Central memory CD8-positive, alpha-beta T cell (primary cell): ENCODE measurements at regions not wholly inside any gene's neighbourhood (a gene's known extent, or its start where the extent isn't known, plus 50 kb on each side); places are given as distances from the start of the nearest gene placed in this dataset.

Experiments used
- ATAC-seq: fragments of 150-1000 bp; cut with Tn5 transposase; replicated peaks from 2 replicates; pipeline ENCODE4 v1.10.0; 2022; ENCODE audit warnings: mild to moderate bottlenecking, moderate FRiP score, moderate number of reproducible peaks; ENCODE audit not compliant: poor library complexity, severe bottlenecking; ENCODE audit errors: extremely low read depth
- DNase-seq, 2 donors: peaks; one replicate each; pipeline ENCODE4 v3.0.0; 2021; ENCODE audit warnings: low spot score in 2 of 2
- H3K27ac Mint-ChIP-seq: one replicate; pipeline ENCODE4 v1.8.0; 2022; ENCODE audit warnings: low read depth, mild to moderate bottlenecking, moderate library complexity, mixed read lengths
- H3K27me3 Mint-ChIP-seq: one replicate; pipeline ENCODE4 v1.8.0; 2022; ENCODE audit warnings: mixed read lengths
- H3K36me3 Mint-ChIP-seq: one replicate; pipeline ENCODE4 v1.8.0; 2022; ENCODE audit warnings: mild to moderate bottlenecking, moderate library complexity, mixed read lengths; ENCODE audit not compliant: insufficient read depth
- H3K4me1 Mint-ChIP-seq: one replicate; pipeline ENCODE4 v1.8.0; 2022; ENCODE audit warnings: mixed read lengths
- H3K4me3 Mint-ChIP-seq: one replicate; pipeline ENCODE4 v1.8.0; 2022; ENCODE audit warnings: mild to moderate bottlenecking, moderate library complexity, mixed read lengths
- H3K9me3 Mint-ChIP-seq: one replicate; pipeline ENCODE4 v1.8.0; 2022; ENCODE audit warnings: mixed read lengths

DNA sequence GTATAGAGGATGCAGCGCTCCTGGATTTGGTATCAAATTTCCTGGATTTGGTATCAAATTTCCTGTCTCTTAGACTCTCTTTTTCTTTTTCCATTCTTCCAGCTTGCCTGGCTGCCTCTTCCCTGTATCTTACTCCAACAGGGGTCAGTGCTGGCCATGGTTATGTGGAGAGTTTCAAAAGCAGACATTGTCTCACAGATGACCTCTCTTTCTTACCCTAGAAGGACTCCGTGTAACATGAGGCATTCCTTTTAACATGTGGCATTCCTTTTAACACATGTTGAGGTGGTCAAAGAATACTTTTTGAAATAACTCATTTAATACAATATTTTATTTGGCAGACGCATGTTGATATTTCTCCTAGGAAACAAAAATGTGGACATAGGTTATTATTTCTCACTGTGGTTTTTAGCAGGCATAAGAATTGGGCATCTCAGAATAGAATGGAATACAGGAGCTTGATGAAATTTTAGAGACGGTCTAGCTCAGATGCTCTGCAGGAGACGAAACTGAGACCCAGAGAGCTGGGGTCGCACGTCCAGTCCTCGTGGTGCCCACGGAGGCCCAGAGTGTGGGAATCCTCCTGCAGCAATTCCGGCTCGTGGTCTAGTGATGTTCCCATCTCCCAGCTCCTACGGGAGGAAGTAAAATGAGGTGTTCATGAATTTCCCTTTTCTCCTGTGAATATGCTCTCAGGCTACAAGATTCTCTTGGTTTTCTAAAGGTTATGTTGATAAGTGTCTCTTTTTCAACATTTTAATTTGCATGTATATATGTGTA lies 59.6 kb upstream of the PITRM1 start:
- Mint-ChIP-seq H3K4me1 (peaks cover 13% of the 10 kb centered on the region), H3K27ac (no peak overlapping the region), H3K36me3 (no peaks in the 10 kb centered on the region), H3K27me3 (peaks cover 14% of the 10 kb centered on the region), H3K9me3 (no peaks in the 10 kb centered on the region), H3K4me3 (no peak overlapping the region)
- DNase-seq (no peak), ATAC-seq (no peak)

DNA sequence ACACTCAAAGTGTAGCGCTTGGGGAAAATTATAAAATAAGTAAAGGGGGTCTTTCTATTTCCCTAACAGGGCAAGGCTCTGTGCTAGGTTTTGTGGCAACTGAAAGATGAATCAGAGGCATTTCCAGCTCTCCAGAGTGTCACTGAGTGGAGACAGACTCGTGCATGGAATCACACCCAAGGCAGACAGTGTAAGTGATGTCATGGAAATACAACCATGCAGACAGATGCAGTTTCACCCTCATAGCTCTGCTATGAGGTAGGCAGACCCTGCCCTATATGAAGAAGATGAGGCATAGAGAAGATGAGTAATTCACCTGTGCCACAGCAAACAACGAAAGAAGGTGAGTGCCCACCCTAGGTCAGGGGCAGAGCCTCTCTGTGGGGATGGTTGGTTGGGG lies 57.2 kb upstream of the PITRM1 start:
- H3K27ac Mint-ChIP-seq = no peak overlapping the region
- no peaks in the 10 kb centered on the region for H3K36me3 Mint-ChIP-seq
- H3K27me3 Mint-ChIP-seq = peaks cover 14% of the 10 kb centered on the region
- peaks cover 13% of the 10 kb centered on the region for H3K4me1 Mint-ChIP-seq
- no peaks in the 10 kb centered on the region for H3K9me3 Mint-ChIP-seq
- DNase-seq (no peak), ATAC-seq (no peak)
- H3K4me3 Mint-ChIP-seq = no peak overlapping the region

GRCh38 chr10:3228629-3228945 lies 56.0 kb upstream of the PITRM1 start:
- Mint-ChIP-seq H3K27ac (peak overlapping the region; percentile 75), H3K27me3 (peaks cover 14% of the 10 kb centered on the region), H3K36me3 (no peaks in the 10 kb centered on the region), H3K4me3 (no peak overlapping the region), H3K4me1 (peaks cover 13% of the 10 kb centered on the region), H3K9me3 (no peaks in the 10 kb centered on the region)
- no peak for ATAC-seq
- no peak for DNase-seq

DNA sequence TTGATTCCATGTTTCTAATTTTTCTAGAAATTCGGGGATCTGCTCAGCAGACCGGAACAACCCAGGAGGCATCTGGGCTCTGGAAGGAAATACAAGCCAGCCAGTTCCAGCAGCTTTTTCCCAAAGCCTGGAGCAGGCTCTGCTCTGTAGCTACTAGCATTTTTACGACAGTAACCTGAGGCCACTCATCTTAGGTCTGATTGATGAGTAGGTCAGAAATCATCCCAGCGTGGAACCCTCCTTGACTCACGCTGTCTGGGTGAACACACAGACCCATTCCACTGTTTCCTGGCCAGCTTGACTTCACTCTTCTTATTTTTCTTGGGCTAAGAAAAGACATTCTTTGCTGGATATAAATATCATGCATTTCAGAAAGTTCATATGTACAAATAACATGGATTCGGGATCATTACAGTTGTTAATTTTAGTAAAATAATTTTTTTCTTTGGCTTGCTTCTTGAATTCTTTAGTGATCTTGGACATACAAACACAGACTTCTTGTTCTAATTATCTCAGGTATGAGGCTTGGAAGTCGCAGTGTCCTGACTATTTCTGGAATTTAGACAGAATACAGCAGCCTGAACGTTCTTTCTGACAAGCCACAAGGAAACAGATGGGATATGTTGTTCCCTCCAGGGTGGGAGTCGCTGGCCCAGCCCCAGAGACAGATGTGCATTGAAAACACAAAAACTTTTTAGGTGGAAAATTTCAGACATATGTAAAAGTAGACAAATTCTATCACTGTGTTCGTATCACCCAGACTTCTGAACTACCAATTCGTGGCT lies 54.6 kb upstream of the PITRM1 start:
- DNase-seq = no peak
- Mint-ChIP-seq H3K9me3 (no peaks in the 10 kb centered on the region), H3K27me3 (no peaks in the 10 kb centered on the region), H3K4me1 (peaks cover 13% of the 10 kb centered on the region), H3K36me3 (no peaks in the 10 kb centered on the region), H3K27ac (no peak overlapping the region), H3K4me3 (no peak overlapping the region)
- ATAC-seq = no peak

GRCh38 chr10:3225561-3225960 lies 53.0 kb upstream of the PITRM1 start:
- Mint-ChIP-seq H3K4me3 (no peak overlapping the region), H3K27ac (no peak overlapping the region), H3K27me3 (no peaks in the 10 kb centered on the region), H3K4me1 (peaks cover 13% of the 10 kb centered on the region), H3K36me3 (no peaks in the 10 kb centered on the region), H3K9me3 (no peaks in the 10 kb centered on the region)
- DNase-seq (no peak), ATAC-seq (no peak)

- ATAC-seq (no peak), DNase-seq (no peak)
- no peaks in the 10 kb centered on the region for H3K36me3 Mint-ChIP-seq
Measured at GRCh38 chr10:3224241-3224640, 51.7 kb upstream of the PITRM1 start.

GRCh38 chr10:3222626-3223025 lies 50.0 kb upstream of the PITRM1 start:
- no peak for DNase-seq
- H3K4me1 Mint-ChIP-seq = peaks cover 4% of the 10 kb centered on the region
- no peak overlapping the region for H3K27ac Mint-ChIP-seq
- no peaks in the 10 kb centered on the region for H3K27me3 Mint-ChIP-seq
- peaks cover 7% of the 10 kb centered on the region for H3K9me3 Mint-ChIP-seq
- H3K4me3 Mint-ChIP-seq = no peak overlapping the region
- no peak for ATAC-seq
- no peaks in the 10 kb centered on the region for H3K36me3 Mint-ChIP-seq

More at GRCh38 chr10:3224241-3224640, 51.7 kb upstream of the PITRM1 start:
- Mint-ChIP-seq H3K9me3 (peaks cover 3% of the 10 kb centered on the region), H3K27ac (no peak overlapping the region), H3K27me3 (no peaks in the 10 kb centered on the region), H3K4me1 (peaks cover 13% of the 10 kb centered on the region), H3K4me3 (no peak overlapping the region)
